Testis (tissue), 2 donors: ENCODE measurements at regions not wholly inside any gene's neighbourhood (a gene's known extent, or its start where the extent isn't known, plus 50 kb on each side); places are given as distances from the start of the nearest gene placed in this dataset.
A peak's percentile ranks its signal among the peaks of the same experiment; 100 is the strongest.

Source experiments
- CTCF ChIP-seq, 3 experiments: fragments of 450-650 bp in 2 of 3; fragments of 200-600 bp in 1 of 3; sonication (generic) in 1 of 3; IDR thresholded peaks; one replicate each; pipeline ENCODE4 v1.5.1; 2016 to 2019; ENCODE audit warnings: antibody characterized with exemption in 3 of 3, mild to moderate bottlenecking in 2 of 3, moderate library complexity in 1 of 3
- POLR2A ChIP-seq: fragments of 450-650 bp; IDR thresholded peaks from one replicate; pipeline ENCODE4 v1.6.1; 2017; ENCODE audit warnings: antibody characterized with exemption, mild to moderate bottlenecking, moderate library complexity

GRCh38 chr7:113774182-113774807 is 144.5 kb downstream of the PPP1R3A start:
- TF ChIP-seq POLR2A (no peak), CTCF (IDR thresholded peaks at IDR 0.05) (peak; percentile 26 to 39 (median 31))
